H1 (cell line): ENCODE measurements at regions not wholly inside any gene's neighbourhood (a gene's known extent, or its start where the extent isn't known, plus 50 kb on each side); places are given as distances from the start of the nearest gene placed in this dataset.

Experiments used
- CTCF ChIA-PET: fragments of 300-600 bp; sonication (Branson Sonifier 250); formaldehyde crosslinking; loops from one replicate; lab custom pipeline; 2021; ENCODE audit not compliant: partially characterized antibody; lab: Charles Lee
- POLR2A ChIA-PET: fragments of 300-600 bp; sonication (Branson Sonifier 250); formaldehyde crosslinking; loops from one replicate; lab custom pipeline; 2021; ENCODE audit warnings: inconsistent platforms; ENCODE audit not compliant: partially characterized antibody; lab: Charles Lee
- DNase-seq, 2 experiments: peaks; one replicate each; pipeline versions ENCODE4 v3.0.0 to v3.0.0-alpha.2; 2010 to 2022; ENCODE audit warnings: low spot score in 2 of 2, low read depth in 1 of 2, mixed read lengths in 1 of 2
- FAIRE-seq: peaks from 2 replicates; lab custom pipeline; 2011; peaks lifted over from hg19 to GRCh38; lab: Jason Lieb, UNC
- H2AFZ ChIP-seq: 2 replicates; pipeline ENCODE4 v1.8.1; 2012; ENCODE audit warnings: low read length, inconsistent platforms
- H2AK5ac ChIP-seq: 2 replicates; pipeline ENCODE4 v1.6.1; 2013; ENCODE audit warnings: low read depth, low read length
- H2BK120ac ChIP-seq: replicated peaks from 2 replicates; pipeline ENCODE3; 2013; ENCODE audit warnings: low read depth, low read length, inconsistent platforms
- H2BK12ac ChIP-seq: 2 replicates; pipeline ENCODE4 v1.6.1; 2013; ENCODE audit warnings: low read depth, low read length
- H2BK15ac ChIP-seq: 2 replicates; pipeline ENCODE4 v1.6.1; 2013; ENCODE audit warnings: low read length
- H2BK20ac ChIP-seq: 2 replicates; pipeline ENCODE4 v1.6.1; 2013; ENCODE audit warnings: low read length
- H2BK5ac ChIP-seq: 2 replicates; pipeline ENCODE4 v1.6.1; 2013; ENCODE audit warnings: low read depth, low read length
- H3K14ac ChIP-seq: 2 replicates; pipeline ENCODE4 v1.6.1; 2013; ENCODE audit warnings: inconsistent platforms; ENCODE audit not compliant: insufficient read length
- H3K18ac ChIP-seq: 2 replicates; pipeline ENCODE4 v1.6.1; 2013; ENCODE audit warnings: low read length; ENCODE audit errors: extremely low read depth
- H3K23ac ChIP-seq: 2 replicates; pipeline ENCODE4 v1.6.1; 2013; ENCODE audit warnings: inconsistent platforms; ENCODE audit not compliant: insufficient read length
- H3K23me2 ChIP-seq: 2 replicates; pipeline ENCODE4 v1.6.1; 2013; ENCODE audit warnings: low read depth, low read length
- H3K27ac ChIP-seq: 2 replicates; pipeline ENCODE4 v1.6.1; 2011; ENCODE audit warnings: low read depth, low read length, inconsistent platforms
- H3K27me3 ChIP-seq, 4 experiments: replicated peaks in 1 of 4; 1 replicate in 1 of 4; 2 replicates in 3 of 4; pipeline versions ENCODE4 v1.6.1 to v1.8.1; 2011 to 2013; ENCODE audit warnings: low read length in 3 of 4, mild to moderate bottlenecking in 3 of 4, inconsistent platforms in 2 of 4, mixed read lengths in 2 of 4, moderate library complexity in 1 of 4; ENCODE audit not compliant: control insufficient read depth in 3 of 4, insufficient read depth in 3 of 4; ENCODE audit errors: extremely low read depth in 1 of 4
- H3K36me3 ChIP-seq, 4 experiments: 2 replicates each; pipeline versions ENCODE4 v1.6.1 to v1.8.1; 2011 to 2013; ENCODE audit warnings: mild to moderate bottlenecking in 4 of 4, low read length in 3 of 4, moderate library complexity in 2 of 4, control low read depth in 1 of 4, inconsistent platforms in 1 of 4; ENCODE audit not compliant: insufficient read depth in 4 of 4, control insufficient read depth in 2 of 4
- H3K4ac ChIP-seq: replicated peaks from 2 replicates; pipeline ENCODE3; 2013; ENCODE audit warnings: low read length, low read depth, mixed read lengths, inconsistent platforms; ENCODE audit not compliant: insufficient read length
- H3K4me1 ChIP-seq, 4 experiments: replicated peaks in 1 of 4; 1 replicate in 1 of 4; 2 replicates in 3 of 4; pipeline versions ENCODE4 v1.6.1 to v1.8.1; 2011 to 2013; ENCODE audit warnings: low read length in 3 of 4, inconsistent platforms in 2 of 4, mixed read lengths in 1 of 4; ENCODE audit not compliant: insufficient read depth in 4 of 4, control insufficient read depth in 3 of 4
- H3K4me2 ChIP-seq, 2 experiments: 2 replicates each; pipeline versions ENCODE4 v1.6.1 to v1.8.1; 2011 to 2013; ENCODE audit warnings: low read depth in 2 of 2, low read length in 2 of 2, control low read depth in 1 of 2, inconsistent platforms in 1 of 2, mild to moderate bottlenecking in 1 of 2; ENCODE audit not compliant: insufficient read depth in 1 of 2
- H3K4me3 ChIP-seq, 4 experiments: fragments of 200-600, 300-600 bp in 1 of 4; sonication (generic), shearing (Covaris generic), sonication (Bioruptor Twin) in 1 of 4; 2 replicates each; pipeline versions ENCODE4 v1.5.1 to v1.8.1; 2011 to 2016; ENCODE audit warnings: low read length in 4 of 4, low read depth in 3 of 4, control low read depth in 2 of 4, inconsistent platforms in 2 of 4, mild to moderate bottlenecking in 2 of 4, mixed read lengths in 1 of 4, moderate library complexity in 1 of 4; ENCODE audit not compliant: insufficient read depth in 2 of 4; ENCODE audit errors: extremely low read depth in 1 of 4
- H3K56ac ChIP-seq: replicated peaks from 2 replicates; pipeline ENCODE3; 2013; ENCODE audit warnings: low read depth, mild to moderate bottlenecking, mixed read lengths, low read length, inconsistent platforms; ENCODE audit not compliant: insufficient read length
- H3K79me1 ChIP-seq: 2 replicates; pipeline ENCODE4 v1.6.1; 2013; ENCODE audit warnings: low read depth, low read length, control low read depth
- H3K79me2 ChIP-seq, 2 experiments: 2 replicates each; pipeline versions ENCODE4 v1.6.1 to v1.8.1; 2012 to 2013; ENCODE audit warnings: low read length in 2 of 2, mild to moderate bottlenecking in 2 of 2, inconsistent platforms in 1 of 2; ENCODE audit not compliant: insufficient read depth in 2 of 2, control insufficient read depth in 1 of 2
- H3K9ac ChIP-seq, 4 experiments: replicated peaks in 1 of 4; 1 replicate in 1 of 4; 2 replicates in 3 of 4; pipeline versions ENCODE4 v1.6.1 to v1.8.1; 2011 to 2013; ENCODE audit warnings: low read depth in 3 of 4, low read length in 3 of 4, control low read depth in 2 of 4, mild to moderate bottlenecking in 2 of 4, moderate library complexity in 2 of 4, inconsistent platforms in 1 of 4; ENCODE audit errors: extremely low read depth in 1 of 4
- H3K9me3 ChIP-seq, 2 experiments: 2 replicates each; pipeline versions ENCODE4 v1.6.1 to v1.8.1; 2012 to 2013; ENCODE audit warnings: mild to moderate bottlenecking in 2 of 2, moderate library complexity in 2 of 2, control low read depth in 1 of 2, inconsistent platforms in 1 of 2, low read depth in 1 of 2, low read length in 1 of 2, mixed read lengths in 1 of 2; ENCODE audit not compliant: insufficient read depth in 2 of 2
- H4K20me1 ChIP-seq, 2 experiments: replicated peaks in 1 of 2; 2 replicates each; pipeline versions ENCODE3 to v1.8.1; 2011 to 2013; ENCODE audit warnings: inconsistent platforms in 2 of 2, low read length in 2 of 2, mild to moderate bottlenecking in 1 of 2; ENCODE audit not compliant: insufficient read depth in 2 of 2, control insufficient read depth in 1 of 2
- H4K5ac ChIP-seq: 2 replicates; pipeline ENCODE4 v1.6.1; 2013; ENCODE audit warnings: low read length, low read depth, mixed read lengths, inconsistent platforms; ENCODE audit not compliant: insufficient read length
- H4K8ac ChIP-seq: 2 replicates; pipeline ENCODE4 v1.8.0; 2013; ENCODE audit warnings: mild to moderate bottlenecking, moderate library complexity, low read length, inconsistent platforms; ENCODE audit not compliant: insufficient read depth; ENCODE audit errors: extremely low read depth
- H4K91ac ChIP-seq: replicated peaks from 2 replicates; pipeline ENCODE3; 2013; ENCODE audit warnings: low read length, mixed read lengths, inconsistent platforms; ENCODE audit not compliant: insufficient read length
- BACH1 ChIP-seq: IDR thresholded peaks from 2 replicates; pipeline ENCODE4 v1.6.1; 2012; ENCODE audit warnings: low read length, improper control_type of control experiment
- BCL11A ChIP-seq, 2 experiments: IDR thresholded peaks; one replicate each; pipeline ENCODE4 v1.6.1; 2011; ENCODE audit warnings: low read depth in 2 of 2, low read length in 2 of 2, mild to moderate bottlenecking in 2 of 2
- BRCA1 ChIP-seq: IDR thresholded peaks from 2 replicates; pipeline ENCODE4 v1.6.1; 2012; ENCODE audit warnings: low read depth, low read length, improper control_type of control experiment
- EGR1 ChIP-seq: IDR thresholded peaks from 2 replicates; pipeline ENCODE4 v1.6.1; 2011; ENCODE audit warnings: low read depth, low read length, borderline replicate concordance
- GTF2F1 ChIP-seq: IDR thresholded peaks from 2 replicates; pipeline ENCODE4 v1.6.1; 2012; ENCODE audit warnings: low read depth, low read length, improper control_type of control experiment, borderline replicate concordance
- JUN ChIP-seq: IDR thresholded peaks from 2 replicates; pipeline ENCODE4 v1.6.1; 2011; ENCODE audit warnings: low read depth, mild to moderate bottlenecking, improper control_type of control experiment, low read length
- JUND ChIP-seq: IDR thresholded peaks from 2 replicates; pipeline ENCODE4 v1.6.1; 2011; ENCODE audit warnings: mild to moderate bottlenecking, improper control_type of control experiment, low read length
- POLR2A ChIP-seq, 2 experiments: IDR thresholded peaks; 1 replicate in 1 of 2; 2 replicates in 1 of 2; pipeline ENCODE4 v1.6.1; 2011; ENCODE audit warnings: low read depth in 2 of 2, low read length in 2 of 2, mild to moderate bottlenecking in 2 of 2; ENCODE audit errors: control extremely low read depth in 1 of 2
- POU5F1 ChIP-seq: IDR thresholded peaks from 2 replicates; pipeline ENCODE4 v1.6.1; 2011; ENCODE audit warnings: low read depth, mild to moderate bottlenecking, low read length, moderate library complexity
- RXRA ChIP-seq: IDR thresholded peaks from 2 replicates; pipeline ENCODE4 v1.6.1; 2011; ENCODE audit warnings: low read depth, mild to moderate bottlenecking, low read length, moderate library complexity; ENCODE audit not compliant: insufficient read depth
- SP2 ChIP-seq: IDR thresholded peaks from 2 replicates; pipeline ENCODE4 v1.6.1; 2012; ENCODE audit warnings: mild to moderate bottlenecking, low read length, inconsistent platforms
- TAF7 ChIP-seq: optimal IDR thresholded peaks from 2 replicates; pipeline ENCODE3; 2011; ENCODE audit warnings: low read depth, mild to moderate bottlenecking, inconsistent platforms, low read length, moderate library complexity, borderline replicate concordance
- TEAD4 ChIP-seq: IDR thresholded peaks from 2 replicates; pipeline ENCODE4 v1.6.1; 2012; ENCODE audit warnings: low read depth, low read length, inconsistent platforms, mixed read lengths
- WGBS, 2 experiments: shearing (Covaris generic) in 1 of 2; methylation state at CpG; one replicate each; pipeline versions ENCODE4 v1.1.6 to v1.1.7; 2013 to 2015; ENCODE audit warnings: low lambda C conversion rate in 2 of 2, mixed read lengths in 2 of 2, inconsistent platforms in 1 of 2, low coverage in 1 of 2, missing lambda C conversion rate in 1 of 2; ENCODE audit not compliant: insufficient replicate concordance in 2 of 2, insufficient coverage in 1 of 2, insufficient read length in 1 of 2; ENCODE audit errors: extremely low coverage in 1 of 2, missing lambda C conversion rate in 1 of 2; 5-methylcytosine and 5-hydroxymethylcytosine counted together
- TF ChIP-seq, protein P1 (sequence below): IDR thresholded peaks from 2 replicates; pipeline ENCODE4 v1.6.1; 2012; ENCODE audit warnings: low read length, inconsistent platforms
- TF ChIP-seq, protein P2 (sequence below): IDR thresholded peaks from 2 replicates; pipeline ENCODE4 v1.6.1; 2012; ENCODE audit warnings: inconsistent platforms

DNA sequence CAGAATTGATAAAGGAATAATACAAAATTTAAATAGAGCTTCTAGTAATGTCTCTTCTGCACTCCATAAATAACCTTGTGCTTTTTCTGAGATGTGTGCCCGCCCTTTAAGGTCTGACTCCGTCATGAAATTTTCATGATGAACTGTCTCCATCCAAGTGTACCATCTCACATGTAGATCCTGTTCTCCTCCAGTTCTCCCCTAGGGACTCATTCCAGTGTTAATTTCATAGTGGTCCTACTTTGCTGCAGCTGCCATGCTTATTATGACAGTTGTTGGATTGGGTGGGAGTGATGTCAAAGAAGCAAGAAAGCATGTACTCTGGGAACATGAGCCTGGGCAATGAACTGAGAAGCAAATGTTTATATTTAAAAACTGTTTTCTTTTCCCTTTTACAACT lies 442.5 kb upstream of the PDE3A start:
- no peak overlapping the region for H3K56ac ChIP-seq
- no peak overlapping the region for H4K8ac ChIP-seq
- H3K79me2 ChIP-seq, result no peaks in the 10 kb centered on the region
- H3K4ac ChIP-seq, result no peak overlapping the region
- no peak overlapping the region for H2BK5ac ChIP-seq
- H3K9me3 ChIP-seq, result no peaks in the 10 kb centered on the region
- no peaks in the 10 kb centered on the region for H3K36me3 ChIP-seq
- H3K14ac ChIP-seq, result no peak overlapping the region
- H2AK5ac ChIP-seq, result no peak overlapping the region
- 87% methylated on average over 2 of the region's 2 CpGs; no CpG with 5 or more reads in 1 of the 2 experiments for WGBS, 2 experiments
- no peak overlapping the region for H3K27ac ChIP-seq
- FAIRE-seq, result no peak
- H2BK120ac ChIP-seq, result no peak overlapping the region
- H3K23me2 ChIP-seq, result no peaks in the 10 kb centered on the region; the same call in 1 of the 2 replicates
- no peak overlapping the region for H2AFZ ChIP-seq
- ChIA-PET CTCF (interaction anchor here (1.3 to 1.8 kb wide), 2 partner anchors 9 to 10 kb away, joined by 3 to 4 read pairs; no protein-coding TSS in a partner anchor), POLR2A (no interaction called here)
- H3K79me1 ChIP-seq, result no peaks in the 10 kb centered on the region
- H3K27me3 ChIP-seq, result no peaks in the 10 kb centered on the region
- no peak overlapping the region for H3K23ac ChIP-seq
- H3K18ac ChIP-seq, result no peak overlapping the region
- no peak overlapping the region for H3K4me2 ChIP-seq
- no peak overlapping the region for H2BK20ac ChIP-seq
- H4K5ac ChIP-seq, result no peak overlapping the region
- no peaks in the 10 kb centered on the region for H3K4me1 ChIP-seq
- H2BK12ac ChIP-seq, result no peak overlapping the region
- no peak overlapping the region for H3K4me3 ChIP-seq
- H4K20me1 ChIP-seq, result no peaks in the 10 kb centered on the region
- H4K91ac ChIP-seq, result no peak overlapping the region
- H2BK15ac ChIP-seq, result no peak overlapping the region
- DNase-seq, result no peak
- H3K9ac ChIP-seq, result no peak overlapping the region
- TF ChIP-seq GTF2F1, result no peak
- no peak for TF ChIP-seq SP2
- no peak for TF ChIP-seq EGR1
- no peak for TF ChIP-seq JUN
- TF ChIP-seq JUND, result no peak
- TF ChIP-seq BACH1, result no peak
- TF ChIP-seq POLR2A (IDR thresholded peaks at IDR 0.05; ENCODE audit: control extremely low read depth in 1 of 2, low read depth in 2 of 2, low read length in 2 of 2), result no peak
- TF ChIP-seq TEAD4, result no peak
- TF ChIP-seq POU5F1, result no peak
- TF ChIP-seq, protein P1, sequence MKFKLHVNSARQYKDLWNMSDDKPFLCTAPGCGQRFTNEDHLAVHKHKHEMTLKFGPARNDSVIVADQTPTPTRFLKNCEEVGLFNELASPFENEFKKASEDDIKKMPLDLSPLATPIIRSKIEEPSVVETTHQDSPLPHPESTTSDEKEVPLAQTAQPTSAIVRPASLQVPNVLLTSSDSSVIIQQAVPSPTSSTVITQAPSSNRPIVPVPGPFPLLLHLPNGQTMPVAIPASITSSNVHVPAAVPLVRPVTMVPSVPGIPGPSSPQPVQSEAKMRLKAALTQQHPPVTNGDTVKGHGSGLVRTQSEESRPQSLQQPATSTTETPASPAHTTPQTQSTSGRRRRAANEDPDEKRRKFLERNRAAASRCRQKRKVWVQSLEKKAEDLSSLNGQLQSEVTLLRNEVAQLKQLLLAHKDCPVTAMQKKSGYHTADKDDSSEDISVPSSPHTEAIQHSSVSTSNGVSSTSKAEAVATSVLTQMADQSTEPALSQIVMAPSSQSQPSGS, result no peak
- TF ChIP-seq RXRA, result no peak
- TF ChIP-seq TAF7, result no peak
- TF ChIP-seq BCL11A (IDR thresholded peaks at IDR 0.05; ENCODE audit: low read depth in 2 of 2, low read length in 2 of 2), result no peak
- TF ChIP-seq, protein P2, sequence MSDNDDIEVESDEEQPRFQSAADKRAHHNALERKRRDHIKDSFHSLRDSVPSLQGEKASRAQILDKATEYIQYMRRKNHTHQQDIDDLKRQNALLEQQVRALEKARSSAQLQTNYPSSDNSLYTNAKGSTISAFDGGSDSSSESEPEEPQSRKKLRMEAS, result no peak
- no peak for TF ChIP-seq BRCA1
